SK-N-SH treated with all-trans-retinoic acid at 6 μM for 48 hours (cell line): ENCODE measurements at regions not wholly inside any gene's neighbourhood (a gene's known extent, or its start where the extent isn't known, plus 50 kb on each side); places are given as distances from the start of the nearest gene placed in this dataset.

ENCODE experiments used
- ARNTL ChIP-seq: fragments of 450-650 bp; formaldehyde crosslinking; IDR thresholded peaks from 2 replicates; pipeline ENCODE4 v1.5.0; 2020; ENCODE audit warnings: low read depth, mild to moderate bottlenecking, moderate library complexity, borderline replicate concordance
- BACH2 ChIP-seq: fragments of 250-450 bp; sonication (Bioruptor Pico); IDR thresholded peaks from 2 replicates; pipeline ENCODE4 v1.9.0; 2021; ENCODE audit warnings: mild to moderate bottlenecking, borderline replicate concordance
- CREB5 ChIP-seq: fragments of 250-450 bp; sonication (Bioruptor Pico); IDR thresholded peaks from 2 replicates; pipeline ENCODE4 v1.5.1; 2020; ENCODE audit warnings: low read depth, mild to moderate bottlenecking, moderate library complexity
- ESRRG ChIP-seq: fragments of 250-450 bp; sonication (Bioruptor Pico); IDR thresholded peaks from 2 replicates; pipeline ENCODE4 v1.6.1; 2021; ENCODE audit warnings: mild to moderate bottlenecking
- OSR1 ChIP-seq: fragments of 250-450 bp; sonication (Bioruptor Pico); IDR thresholded peaks from 2 replicates; pipeline ENCODE4 v1.8.0; 2022; ENCODE audit warnings: moderate library complexity, mild to moderate bottlenecking, inconsistent platforms
- RARB ChIP-seq: fragments of 250-450 bp; sonication (Bioruptor Pico); IDR thresholded peaks from 2 replicates; pipeline ENCODE4 v1.8.0; 2021; ENCODE audit warnings: mild to moderate bottlenecking, moderate library complexity
- TOX ChIP-seq: fragments of 250-450 bp; sonication (Bioruptor Pico); IDR thresholded peaks from 2 replicates; pipeline ENCODE4 v1.8.0; 2021; ENCODE audit warnings: mild to moderate bottlenecking, moderate library complexity, borderline replicate concordance
- TSHZ2 ChIP-seq: fragments of 250-450 bp; sonication (Bioruptor Pico); IDR thresholded peaks from 2 replicates; pipeline ENCODE4 v1.5.0; 2020; ENCODE audit warnings: mild to moderate bottlenecking, moderate library complexity
- ZC3H10 ChIP-seq: fragments of 250-450 bp; sonication (Bioruptor Pico); IDR thresholded peaks from 2 replicates; pipeline ENCODE4 v1.5.1; 2021; ENCODE audit warnings: mild to moderate bottlenecking, moderate library complexity
- ZFP3 ChIP-seq: fragments of 250-450 bp; sonication (Bioruptor Pico); IDR thresholded peaks from 2 replicates; pipeline ENCODE4 v1.5.0; 2020; ENCODE audit warnings: mild to moderate bottlenecking, moderate library complexity
- ZNF565 ChIP-seq: fragments of 450-650 bp; formaldehyde crosslinking; conservative IDR thresholded peaks from 2 replicates; pipeline ENCODE4 v1.5.0; 2020; ENCODE audit warnings: low read depth, mild to moderate bottlenecking, moderate library complexity
- ZNF8 ChIP-seq: fragments of 450-650 bp; formaldehyde crosslinking; IDR thresholded peaks from 2 replicates; pipeline ENCODE4 v1.5.0; 2020; ENCODE audit warnings: mild to moderate bottlenecking, moderate library complexity

- no peak for TF ChIP-seq CREB5
- TF ChIP-seq RARB (CRISPR knock-in tag) = no peak
- no peak for TF ChIP-seq ARNTL (CRISPR knock-in tag)
- no peak for TF ChIP-seq ZNF565
- TF ChIP-seq OSR1 (CRISPR knock-in tag) = no peak
- TF ChIP-seq ESRRG (CRISPR knock-in tag) = no peak
- TF ChIP-seq ZC3H10 (CRISPR knock-in tag) = no peak
- TF ChIP-seq TOX (CRISPR knock-in tag) = no peak
- no peak for TF ChIP-seq TSHZ2 (CRISPR knock-in tag)
- no peak for TF ChIP-seq ZNF8
- no peak for TF ChIP-seq BACH2 (CRISPR knock-in tag)
- TF ChIP-seq ZFP3 = no peak
Measured at GRCh38 chr6:804317-804716, 111.4 kb upstream of the EXOC2 start.
